DMS 273 (cell line): ENCODE measurements at regions not wholly inside any gene's neighbourhood (a gene's known extent, or its start where the extent isn't known, plus 50 kb on each side); places are given as distances from the start of the nearest gene placed in this dataset.

Experiments
- DNase-seq: peaks from one replicate; lab custom pipeline; 2025; ENCODE audit not compliant: unreplicated experiment; lab: John Stamatoyannopoulos, UW

GRCh38 chr10:130757271-130757670 is 554.2 kb downstream of the TCERG1L start:
- no peak for DNase-seq

GRCh38 chr10:130757821-130758489 is 553.6 kb downstream of the TCERG1L start:
- DNase-seq: no peak

GRCh38 chr10:130758529-130758928 is 553.0 kb downstream of the TCERG1L start:
- DNase-seq: no peak

- no peak for DNase-seq
These were observed 550.4 kb downstream of the TCERG1L start for GRCh38 chr10:130761032-130761575.

- no peak for DNase-seq
These were observed 549.7 kb downstream of the TCERG1L start for GRCh38 chr10:130761788-130762301.

- no peak for DNase-seq
These were observed 549.0 kb downstream of the TCERG1L start for GRCh38 chr10:130762491-130762890.

GRCh38 chr10:130763071-130763470 is 548.5 kb downstream of the TCERG1L start:
- no peak for DNase-seq

- no peak for DNase-seq
These were observed 548.0 kb downstream of the TCERG1L start for GRCh38 chr10:130763491-130763890.

- no peak for DNase-seq
These were observed 546.9 kb downstream of the TCERG1L start for GRCh38 chr10:130764651-130765050.

- no peak for DNase-seq
These were observed 545.5 kb downstream of the TCERG1L start for GRCh38 chr10:130766071-130766470.

GRCh38 chr10:130767116-130767730 is 544.3 kb downstream of the TCERG1L start:
- DNase-seq: no peak

- DNase-seq: no peak
These were observed 542.1 kb downstream of the TCERG1L start for GRCh38 chr10:130769146-130770017.

GRCh38 chr10:130770018-130770630 is 541.4 kb downstream of the TCERG1L start:
- no peak for DNase-seq

GRCh38 chr10:130771491-130771946 is 540.0 kb downstream of the TCERG1L start:
- no peak for DNase-seq

GRCh38 chr10:130772056-130772455 is 539.5 kb downstream of the TCERG1L start:
- DNase-seq: no peak

GRCh38 chr10:130772676-130773075 is 538.8 kb downstream of the TCERG1L start:
- no peak for DNase-seq

GRCh38 chr10:130773941-130774340 is 537.6 kb downstream of the TCERG1L start:
- no peak for DNase-seq

- DNase-seq: no peak
These were observed 536.6 kb downstream of the TCERG1L start for GRCh38 chr10:130774871-130775270.

GRCh38 chr10:130775311-130775710 is 536.2 kb downstream of the TCERG1L start:
- no peak for DNase-seq

- no peak for DNase-seq
These were observed 534.8 kb downstream of the TCERG1L start for GRCh38 chr10:130776724-130777123.
